ENCODE measurements at regions not wholly inside any gene's neighbourhood (a gene's known extent, or its start where the extent isn't known, plus 50 kb on each side); places are given as distances from the start of the nearest gene placed in this dataset.

DNA sequence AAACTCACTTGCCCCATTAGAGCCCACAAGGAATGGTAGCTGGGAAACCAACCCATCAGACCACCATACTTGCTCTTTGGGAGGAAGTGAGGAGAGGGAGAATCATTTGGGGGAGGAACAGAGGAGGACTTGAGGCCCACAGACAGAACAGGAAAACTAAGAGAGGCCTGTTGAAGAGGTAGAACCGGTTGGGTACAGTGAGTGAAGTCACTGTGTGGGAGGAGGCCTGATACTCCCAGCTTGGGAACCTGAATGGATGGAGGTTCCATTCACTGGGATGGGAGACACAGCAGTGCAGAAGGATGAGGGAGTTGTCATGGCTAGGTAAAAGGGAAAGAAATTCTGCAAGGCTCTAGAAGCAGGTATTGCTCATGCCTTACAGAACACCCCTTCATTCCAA is 63.4 kb upstream of the PSEN2 start:
- no peak overlapping the region for H3K4me3 ChIP-seq (ENCODE audit: low read depth, low read length)
- DNase-seq (ENCODE audit: low read depth), result no peak
- TF ChIP-seq, protein P1, sequence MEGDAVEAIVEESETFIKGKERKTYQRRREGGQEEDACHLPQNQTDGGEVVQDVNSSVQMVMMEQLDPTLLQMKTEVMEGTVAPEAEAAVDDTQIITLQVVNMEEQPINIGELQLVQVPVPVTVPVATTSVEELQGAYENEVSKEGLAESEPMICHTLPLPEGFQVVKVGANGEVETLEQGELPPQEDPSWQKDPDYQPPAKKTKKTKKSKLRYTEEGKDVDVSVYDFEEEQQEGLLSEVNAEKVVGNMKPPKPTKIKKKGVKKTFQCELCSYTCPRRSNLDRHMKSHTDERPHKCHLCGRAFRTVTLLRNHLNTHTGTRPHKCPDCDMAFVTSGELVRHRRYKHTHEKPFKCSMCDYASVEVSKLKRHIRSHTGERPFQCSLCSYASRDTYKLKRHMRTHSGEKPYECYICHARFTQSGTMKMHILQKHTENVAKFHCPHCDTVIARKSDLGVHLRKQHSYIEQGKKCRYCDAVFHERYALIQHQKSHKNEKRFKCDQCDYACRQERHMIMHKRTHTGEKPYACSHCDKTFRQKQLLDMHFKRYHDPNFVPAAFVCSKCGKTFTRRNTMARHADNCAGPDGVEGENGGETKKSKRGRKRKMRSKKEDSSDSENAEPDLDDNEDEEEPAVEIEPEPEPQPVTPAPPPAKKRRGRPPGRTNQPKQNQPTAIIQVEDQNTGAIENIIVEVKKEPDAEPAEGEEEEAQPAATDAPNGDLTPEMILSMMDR (conservative IDR thresholded peaks at IDR 0.05; ENCODE audit: low read depth, low read length), result no peak

- no peak for DNase-seq (ENCODE audit: low read depth)
- no peak overlapping the region for H3K4me3 ChIP-seq (ENCODE audit: low read depth, low read length)
- TF ChIP-seq, protein P1 (conservative IDR thresholded peaks at IDR 0.05; ENCODE audit: low read depth, low read length), result no peak
These were observed 65.3 kb upstream of the PSEN2 start for GRCh38 chr1:226804907-226805759.

- no peak for DNase-seq (ENCODE audit: low read depth)
- TF ChIP-seq, protein P1 (conservative IDR thresholded peaks at IDR 0.05; ENCODE audit: low read depth, low read length), result no peak
These were observed 61.8 kb upstream of the ITPKB start for GRCh38 chr1:226800763-226801380.

GRCh38 chr1:226799634-226800281 is 60.7 kb upstream of the ITPKB start:
- TF ChIP-seq, protein P1 (conservative IDR thresholded peaks at IDR 0.05; ENCODE audit: low read depth, low read length), result no peak
- no peak for DNase-seq (ENCODE audit: low read depth)
- no peak overlapping the region for H3K4me3 ChIP-seq (ENCODE audit: low read depth, low read length)

More at GRCh38 chr1:226800763-226801380, 61.8 kb upstream of the ITPKB start:
- no peak overlapping the region for H3K4me3 ChIP-seq (ENCODE audit: low read depth, low read length)

GRCh38 chr1:226798427-226799411 is 59.6 kb upstream of the ITPKB start:
- no peak for DNase-seq (ENCODE audit: low read depth)
- TF ChIP-seq, protein P1 (conservative IDR thresholded peaks at IDR 0.05; ENCODE audit: low read depth, low read length), result no peak
- H3K4me3 ChIP-seq (ENCODE audit: low read depth, low read length), result no peak overlapping the region

DNA sequence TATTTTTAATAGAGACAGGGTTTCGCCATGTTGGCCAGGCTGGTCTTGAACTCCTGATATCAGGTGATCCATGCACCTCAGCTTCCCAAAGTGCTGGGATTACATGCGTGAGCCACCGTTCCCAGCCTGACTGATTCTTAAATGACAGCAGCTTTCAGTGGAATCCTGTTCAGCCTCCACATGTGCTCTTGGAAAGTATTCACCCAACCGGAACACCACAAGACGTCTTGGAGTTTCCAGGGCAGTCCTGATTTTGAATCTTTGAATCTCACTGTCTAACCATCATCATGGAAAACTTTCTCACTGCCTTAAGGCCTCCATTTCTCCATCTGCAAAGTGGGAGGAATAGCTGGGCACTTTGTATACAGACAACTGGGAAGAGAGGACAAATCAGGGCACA is 58.1 kb upstream of the ITPKB start:
- DNase-seq (ENCODE audit: low read depth), result no peak
- TF ChIP-seq, protein P1 (conservative IDR thresholded peaks at IDR 0.05; ENCODE audit: low read depth, low read length), result no peak

More for the DNA sequence above, 58.1 kb upstream of the ITPKB start:
- H3K4me3 ChIP-seq (ENCODE audit: low read depth, low read length), result no peak overlapping the region

All from epithelial cell of proximal tubule (primary cell).